GM13976 (cell line): ENCODE measurements at regions not wholly inside any gene's neighbourhood (a gene's known extent, or its start where the extent isn't known, plus 50 kb on each side); places are given as distances from the start of the nearest gene placed in this dataset.

Source experiments
- DNase-seq: peaks from one replicate; pipeline ENCODE4 v3.0.0; 2012; ENCODE audit warnings: low spot score
- CTCF ChIP-seq: IDR thresholded peaks from 2 replicates; pipeline ENCODE4 v1.5.1; 2012; ENCODE audit warnings: borderline replicate concordance, mild to moderate bottlenecking; ENCODE audit not compliant: insufficient read depth; ENCODE audit errors: extremely low read depth, missing control alignments, control extremely low read depth
- in situ Hi-C: fragments of 300-500 bp; cut with MboI; formaldehyde crosslinking; loops from one replicate; pipeline ENCODE4 v1.12.0; 2022; ENCODE audit warnings: low sequenced_read_pairs, mixed read lengths, inconsistent platforms; ENCODE audit not compliant: unreplicated experiment

GRCh38 chr1:14517841-14518180, 80.7 kb upstream of the KAZN start:
- in situ Hi-C loops, result no loop called here
- TF ChIP-seq CTCF, result no peak

GRCh38 chr1:14519976-14520375, 78.5 kb upstream of the KAZN start:
- in situ Hi-C loops, result no loop called here
- DNase-seq, result no peak
- no peak for TF ChIP-seq CTCF

More at GRCh38 chr1:14517841-14518180, 80.7 kb upstream of the KAZN start:
- DNase-seq, result no peak

- DNase-seq, result no peak
- in situ Hi-C loops, result no loop called here
- TF ChIP-seq CTCF, result no peak
These were observed 77.8 kb upstream of the KAZN start for GRCh38 chr1:14520514-14521163.

- no peak for TF ChIP-seq CTCF
These were observed 76.9 kb upstream of the KAZN start for GRCh38 chr1:14521622-14522021.

GRCh38 chr1:14522077-14522925, 76.2 kb upstream of the KAZN start:
- TF ChIP-seq CTCF, result no peak
- in situ Hi-C loops, result no loop called here
- no peak for DNase-seq

More at GRCh38 chr1:14521622-14522021, 76.9 kb upstream of the KAZN start:
- in situ Hi-C loops, result no loop called here
- no peak for DNase-seq

- no peak for TF ChIP-seq CTCF
- peak; percentile 61 for DNase-seq
- in situ Hi-C loops, result no loop called here
These were observed 75.6 kb upstream of the KAZN start for GRCh38 chr1:14522926-14523241.
